ENCODE measurements at regions not wholly inside any gene's neighbourhood (a gene's known extent, or its start where the extent isn't known, plus 50 kb on each side); places are given as distances from the start of the nearest gene placed in this dataset.

- H3K27ac Mint-ChIP-seq (ENCODE audit: low read depth): no peak overlapping the region
- peaks cover 2% of the 10 kb centered on the region for H3K36me3 Mint-ChIP-seq (ENCODE audit: insufficient read depth)
- no peaks in the 10 kb centered on the region for H3K4me1 Mint-ChIP-seq
- ATAC-seq (replicated peaks; ENCODE audit: extremely low read depth, poor library complexity, severe bottlenecking): no peak
- no peaks in the 10 kb centered on the region for H3K27me3 Mint-ChIP-seq
- no peak for DNase-seq (ENCODE audit: low spot score in 2 of 2)
- H3K9me3 Mint-ChIP-seq: peaks cover 6% of the 10 kb centered on the region
- H3K4me3 Mint-ChIP-seq: no peak overlapping the region
Measured at GRCh38 chr13:80979035-80979641, 638.2 kb upstream of the SPRY2 start.

- H3K36me3 Mint-ChIP-seq (ENCODE audit: insufficient read depth): peaks cover under 1% of the 10 kb centered on the region
- H3K4me1 Mint-ChIP-seq: no peaks in the 10 kb centered on the region
- DNase-seq (ENCODE audit: low spot score in 2 of 2) (no peak), ATAC-seq (replicated peaks; ENCODE audit: extremely low read depth, poor library complexity, severe bottlenecking) (no peak)
- H3K27me3 Mint-ChIP-seq: no peaks in the 10 kb centered on the region
- H3K27ac Mint-ChIP-seq (ENCODE audit: low read depth): no peak overlapping the region
- H3K9me3 Mint-ChIP-seq: peaks cover 6% of the 10 kb centered on the region
- no peak overlapping the region for H3K4me3 Mint-ChIP-seq
Measured at GRCh38 chr13:80977168-80977567, 636.2 kb upstream of the SPRY2 start.

GRCh38 chr13:80975903-80976302 is 635.0 kb upstream of the SPRY2 start:
- no peak overlapping the region for H3K4me3 Mint-ChIP-seq
- no peaks in the 10 kb centered on the region for H3K36me3 Mint-ChIP-seq (ENCODE audit: insufficient read depth)
- H3K4me1 Mint-ChIP-seq: no peaks in the 10 kb centered on the region
- H3K9me3 Mint-ChIP-seq: peaks cover 4% of the 10 kb centered on the region
- ATAC-seq (replicated peaks; ENCODE audit: extremely low read depth, poor library complexity, severe bottlenecking): no peak
- no peak overlapping the region for H3K27ac Mint-ChIP-seq (ENCODE audit: low read depth)
- no peak for DNase-seq (ENCODE audit: low spot score in 2 of 2)
- no peaks in the 10 kb centered on the region for H3K27me3 Mint-ChIP-seq

GRCh38 chr13:80973721-80974120 is 632.8 kb upstream of the SPRY2 start:
- ATAC-seq (replicated peaks; ENCODE audit: extremely low read depth, poor library complexity, severe bottlenecking): no peak
- Mint-ChIP-seq H3K4me3 (no peak overlapping the region), H3K4me1 (no peaks in the 10 kb centered on the region), H3K9me3 (no peaks in the 10 kb centered on the region), H3K27me3 (no peaks in the 10 kb centered on the region), H3K27ac (ENCODE audit: low read depth) (no peak overlapping the region), H3K36me3 (ENCODE audit: insufficient read depth) (no peaks in the 10 kb centered on the region)
- no peak for DNase-seq (ENCODE audit: low spot score in 2 of 2)

- Mint-ChIP-seq H3K27me3 (no peaks in the 10 kb centered on the region), H3K9me3 (no peaks in the 10 kb centered on the region), H3K4me3 (no peak overlapping the region), H3K36me3 (ENCODE audit: insufficient read depth) (no peaks in the 10 kb centered on the region), H3K4me1 (no peaks in the 10 kb centered on the region), H3K27ac (ENCODE audit: low read depth) (no peak overlapping the region)
- DNase-seq (ENCODE audit: low spot score in 2 of 2) (no peak), ATAC-seq (replicated peaks; ENCODE audit: extremely low read depth, poor library complexity, severe bottlenecking) (no peak)
Measured at GRCh38 chr13:80972857-80973478, 632.0 kb upstream of the SPRY2 start.

- Mint-ChIP-seq H3K36me3 (ENCODE audit: insufficient read depth) (no peaks in the 10 kb centered on the region), H3K4me1 (no peaks in the 10 kb centered on the region), H3K9me3 (peaks cover 6% of the 10 kb centered on the region), H3K4me3 (no peak overlapping the region), H3K27ac (ENCODE audit: low read depth) (no peak overlapping the region), H3K27me3 (no peaks in the 10 kb centered on the region)
- DNase-seq (ENCODE audit: low spot score in 2 of 2): no peak
- no peak for ATAC-seq (replicated peaks; ENCODE audit: extremely low read depth, poor library complexity, severe bottlenecking)
Measured at GRCh38 chr13:80965097-80965496, 624.2 kb upstream of the SPRY2 start.

- Mint-ChIP-seq H3K27me3 (no peaks in the 10 kb centered on the region), H3K4me3 (no peak overlapping the region), H3K4me1 (no peaks in the 10 kb centered on the region), H3K27ac (ENCODE audit: low read depth) (no peak overlapping the region), H3K36me3 (ENCODE audit: insufficient read depth) (no peaks in the 10 kb centered on the region), H3K9me3 (peaks cover 6% of the 10 kb centered on the region)
- DNase-seq (ENCODE audit: low spot score in 2 of 2) (no peak), ATAC-seq (replicated peaks; ENCODE audit: extremely low read depth, poor library complexity, severe bottlenecking) (no peak)
Measured at GRCh38 chr13:80962855-80963254, 621.9 kb upstream of the SPRY2 start.

- Mint-ChIP-seq H3K36me3 (ENCODE audit: insufficient read depth) (no peaks in the 10 kb centered on the region), H3K4me1 (no peaks in the 10 kb centered on the region), H3K4me3 (no peak overlapping the region), H3K9me3 (peaks cover 6% of the 10 kb centered on the region), H3K27me3 (no peaks in the 10 kb centered on the region), H3K27ac (ENCODE audit: low read depth) (no peak overlapping the region)
- ATAC-seq (replicated peaks; ENCODE audit: extremely low read depth, poor library complexity, severe bottlenecking) (no peak), DNase-seq (ENCODE audit: low spot score in 2 of 2) (no peak)
Measured at GRCh38 chr13:80962173-80962572, 621.2 kb upstream of the SPRY2 start.

GRCh38 chr13:80957019-80957655 is 616.2 kb upstream of the SPRY2 start:
- Mint-ChIP-seq H3K27me3 (no peaks in the 10 kb centered on the region), H3K27ac (ENCODE audit: low read depth) (no peak overlapping the region), H3K4me3 (no peak overlapping the region), H3K9me3 (peaks cover 6% of the 10 kb centered on the region), H3K36me3 (ENCODE audit: insufficient read depth) (peaks cover 1% of the 10 kb centered on the region), H3K4me1 (no peaks in the 10 kb centered on the region)
- ATAC-seq (replicated peaks; ENCODE audit: extremely low read depth, poor library complexity, severe bottlenecking) (no peak), DNase-seq (ENCODE audit: low spot score in 2 of 2) (no peak)

- DNase-seq (ENCODE audit: low spot score in 2 of 2): no peak
- no peaks in the 10 kb centered on the region for H3K9me3 Mint-ChIP-seq
Measured at GRCh38 chr13:80955501-80955900, 614.6 kb upstream of the SPRY2 start.

GRCh38 chr13:80952158-80952557 is 611.2 kb upstream of the SPRY2 start:
- DNase-seq (ENCODE audit: low spot score in 2 of 2) (no peak), ATAC-seq (replicated peaks; ENCODE audit: extremely low read depth, poor library complexity, severe bottlenecking) (no peak)
- H3K27ac Mint-ChIP-seq (ENCODE audit: low read depth): no peak overlapping the region
- H3K9me3 Mint-ChIP-seq: no peaks in the 10 kb centered on the region
- no peaks in the 10 kb centered on the region for H3K4me1 Mint-ChIP-seq
- no peaks in the 10 kb centered on the region for H3K27me3 Mint-ChIP-seq
- peaks cover 3% of the 10 kb centered on the region for H3K36me3 Mint-ChIP-seq (ENCODE audit: insufficient read depth)
- no peak overlapping the region for H3K4me3 Mint-ChIP-seq

More at GRCh38 chr13:80955501-80955900, 614.6 kb upstream of the SPRY2 start:
- Mint-ChIP-seq H3K36me3 (ENCODE audit: insufficient read depth) (peaks cover 3% of the 10 kb centered on the region), H3K27ac (ENCODE audit: low read depth) (no peak overlapping the region), H3K27me3 (no peaks in the 10 kb centered on the region), H3K4me1 (no peaks in the 10 kb centered on the region), H3K4me3 (no peak overlapping the region)
- no peak for ATAC-seq (replicated peaks; ENCODE audit: extremely low read depth, poor library complexity, severe bottlenecking)

- H3K36me3 Mint-ChIP-seq (ENCODE audit: insufficient read depth): no peaks in the 10 kb centered on the region
- no peak overlapping the region for H3K27ac Mint-ChIP-seq (ENCODE audit: low read depth)
- ATAC-seq (replicated peaks; ENCODE audit: extremely low read depth, poor library complexity, severe bottlenecking): no peak
- H3K9me3 Mint-ChIP-seq: no peaks in the 10 kb centered on the region
- H3K4me1 Mint-ChIP-seq: no peaks in the 10 kb centered on the region
- H3K27me3 Mint-ChIP-seq: no peaks in the 10 kb centered on the region
- DNase-seq (ENCODE audit: low spot score in 2 of 2): no peak
- H3K4me3 Mint-ChIP-seq: no peak overlapping the region
Measured at GRCh38 chr13:80946008-80946802, 605.3 kb upstream of the SPRY2 start.
